ENCODE measurements at regions not wholly inside any gene's neighbourhood (a gene's known extent, or its start where the extent isn't known, plus 50 kb on each side); places are given as distances from the start of the nearest gene placed in this dataset.
"Not testable (repeated sequence)": the region's sequence is repeated elsewhere in the genome, so short reads cannot be mapped to it uniquely, and the experiment has no call there.

DNA sequence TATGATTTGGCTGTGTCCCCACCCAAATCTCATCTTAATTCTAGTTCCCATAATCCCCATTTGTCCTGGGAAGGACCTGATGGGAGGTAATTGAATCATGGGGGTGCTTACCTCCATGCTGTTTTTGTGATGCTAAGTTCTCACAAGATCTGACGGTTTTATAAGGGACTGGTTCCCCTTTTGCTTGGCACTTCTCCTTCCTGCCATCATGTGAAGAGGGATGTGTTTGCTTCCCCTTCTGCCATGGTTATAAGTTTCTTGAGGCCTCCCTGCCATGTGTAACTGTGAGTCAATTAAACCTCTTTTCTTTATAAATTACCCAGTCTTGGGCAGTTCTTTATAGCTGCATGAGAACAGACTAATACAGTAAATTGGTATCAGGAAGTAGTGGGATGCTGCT, 114.1 kb downstream of the ZNF648 start:
- no peak for DNase-seq

GRCh38 chr1:181936768-181937581, 124.5 kb downstream of the ZNF648 start:
- peak; percentile 90 for DNase-seq

DNA sequence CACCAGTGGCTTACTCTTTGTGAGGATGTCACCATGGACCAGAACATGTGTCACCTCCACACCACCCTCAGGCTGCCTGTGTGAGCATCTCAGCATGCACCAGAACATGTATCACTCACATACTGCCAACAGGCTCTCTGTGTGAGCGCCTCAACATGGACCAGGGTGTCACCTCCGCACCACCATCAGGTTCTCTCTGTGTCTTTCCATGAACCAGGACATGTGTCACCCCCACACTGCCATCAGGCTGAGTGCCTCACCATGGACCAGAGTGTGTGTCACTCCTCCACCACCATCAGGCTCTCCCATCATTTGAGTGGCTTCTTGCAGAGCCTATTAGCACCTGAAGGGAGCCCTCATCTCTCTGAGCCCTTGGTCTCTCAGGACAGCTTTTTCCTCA, 125.2 kb downstream of the ZNF648 start:
- DNase-seq = no peak

GRCh38 chr1:181931873-181932272, 129.6 kb downstream of the ZNF648 start:
- no peak for DNase-seq

DNA sequence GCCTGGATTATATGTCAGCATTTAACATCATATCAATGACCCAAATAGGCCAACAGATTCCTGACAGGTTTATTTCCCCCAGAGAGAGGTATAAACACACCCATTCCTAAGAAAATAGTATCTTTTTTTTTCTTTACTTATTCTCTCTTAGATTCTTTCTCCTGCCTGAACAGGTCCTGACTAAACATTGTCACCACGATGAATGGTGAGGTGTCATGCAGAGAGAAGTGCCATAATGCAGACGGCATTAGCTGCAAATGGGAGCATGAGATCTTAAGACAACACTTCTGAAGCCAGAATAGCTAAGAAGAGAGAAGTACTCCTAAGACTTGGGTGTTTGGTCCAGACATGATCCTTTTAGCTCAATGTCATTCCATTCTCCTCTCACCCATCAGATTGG, 131.3 kb downstream of the ZNF648 start:
- no peak for DNase-seq

GRCh38 chr1:181926697-181927096, 134.8 kb downstream of the ZNF648 start:
- DNase-seq = no peak

DNA sequence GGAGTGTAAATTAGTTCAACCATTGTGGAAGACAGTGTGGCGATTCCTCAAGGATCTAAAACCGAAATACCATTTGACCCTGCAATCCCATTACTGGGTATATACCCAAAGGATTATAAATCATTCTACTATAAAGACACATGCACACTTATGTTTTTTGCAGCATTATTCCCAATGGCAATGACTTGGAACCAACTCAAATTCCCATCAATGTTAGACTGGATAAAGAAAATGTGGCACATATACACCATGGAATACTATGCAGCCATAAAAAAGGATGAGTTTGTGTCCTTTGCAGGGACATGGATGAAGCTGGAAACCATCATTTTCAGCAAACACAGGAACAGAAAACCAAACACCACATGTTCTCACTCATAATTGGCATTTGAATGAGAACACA, 137.5 kb downstream of the ZNF648 start:
- not testable (repeated sequence) for DNase-seq

DNA sequence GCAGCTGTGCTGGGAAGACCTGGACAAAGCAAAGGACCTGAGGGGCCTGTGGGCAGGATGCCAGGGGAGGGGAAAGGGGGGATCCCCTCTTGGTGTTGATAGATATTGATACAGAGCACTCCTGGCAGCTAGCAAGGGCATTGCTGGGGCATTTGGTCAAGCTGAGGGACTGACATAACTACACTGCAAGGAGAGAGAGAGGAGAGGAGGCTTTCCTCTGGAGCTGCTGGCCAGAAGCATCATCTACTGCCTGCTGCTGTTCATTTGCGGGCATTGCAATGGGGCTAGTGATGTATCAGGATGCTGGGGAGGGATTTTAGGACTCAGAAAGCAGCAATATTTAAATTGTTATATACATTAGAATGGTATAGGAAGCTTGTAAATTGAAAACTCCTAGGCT, 142.0 kb downstream of the ZNF648 start:
- peak; percentile 35 for DNase-seq

DNA sequence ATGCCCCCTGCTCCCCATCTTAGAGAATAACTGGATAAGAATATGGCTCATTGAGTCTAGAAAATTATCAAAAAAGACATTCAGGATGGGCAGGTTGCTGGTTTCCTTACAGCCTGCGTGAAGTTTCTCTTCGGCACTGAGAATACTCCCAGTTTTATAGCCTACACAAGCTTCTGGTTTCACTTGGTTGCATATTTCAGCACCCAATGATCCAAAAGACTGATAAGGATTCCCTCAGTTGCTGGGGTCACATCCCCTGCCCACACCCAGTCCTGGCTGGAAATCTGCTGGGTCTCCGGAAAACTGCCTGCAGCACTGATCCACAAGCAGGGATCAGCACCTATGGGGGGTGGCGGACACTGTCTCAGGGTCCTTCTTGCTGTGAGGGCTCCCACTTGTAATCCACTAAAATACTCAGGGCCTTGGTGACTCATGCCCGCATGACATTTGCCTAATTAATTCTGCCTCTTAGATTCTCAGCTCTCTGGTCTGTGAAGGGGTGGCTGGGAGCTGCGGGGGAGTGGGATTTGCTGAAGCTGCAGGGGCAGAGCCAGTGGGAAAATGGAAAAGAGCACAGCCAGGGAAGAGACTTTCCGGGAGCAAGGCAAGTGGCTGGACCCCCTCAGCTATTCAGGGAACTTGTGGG, 142.5 kb downstream of the ZNF648 start:
- peak; percentile 58 for DNase-seq

- DNase-seq = no peak
These were observed 149.8 kb downstream of the ZNF648 start for GRCh38 chr1:181911715-181912114.

DNA sequence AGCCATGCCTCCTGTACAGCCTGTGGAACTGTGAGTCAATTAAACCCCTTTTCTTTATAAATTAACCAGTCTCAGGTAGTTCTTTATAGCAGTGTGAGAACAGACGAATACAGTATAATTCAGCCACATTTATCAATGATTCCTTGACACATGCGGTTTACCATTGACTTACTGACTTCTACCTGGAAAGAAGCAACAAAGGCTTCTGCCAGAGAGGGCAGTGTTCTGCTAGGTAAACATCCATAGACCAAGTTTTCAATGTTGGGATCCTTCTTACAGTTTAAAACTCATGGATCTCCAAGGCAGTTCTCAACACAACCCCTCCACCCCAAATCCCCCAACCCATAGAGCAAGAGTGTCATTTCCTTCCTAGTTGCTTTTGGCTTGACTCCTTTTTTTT, 150.6 kb downstream of the ZNF648 start:
- DNase-seq = peak; percentile 37

DNA sequence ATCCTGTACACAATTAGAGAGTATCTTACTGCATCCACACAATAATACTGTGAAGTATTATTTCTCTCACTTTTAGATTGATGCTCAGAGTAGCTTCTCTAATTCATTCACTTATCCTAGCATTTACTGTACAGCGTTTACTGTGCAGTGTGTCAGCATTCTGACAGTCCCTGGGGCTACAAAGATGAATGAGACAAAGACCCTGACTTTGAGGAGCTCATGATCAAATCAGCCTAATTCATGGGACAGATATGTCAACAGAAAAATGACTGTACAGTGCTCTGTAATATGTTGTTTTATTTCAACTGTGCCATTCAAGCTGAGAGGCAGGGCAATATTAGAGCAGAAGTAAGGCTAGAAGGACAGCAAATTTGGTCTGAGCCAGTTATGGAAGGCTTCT, 152.5 kb downstream of the ZNF648 start:
- no peak for DNase-seq

GRCh38 chr1:181906631-181907030, 154.9 kb downstream of the ZNF648 start:
- no peak for DNase-seq

GRCh38 chr1:181905944-181906597, 155.4 kb downstream of the ZNF648 start:
- DNase-seq = no peak

- DNase-seq = no peak
These were observed 162.7 kb downstream of the ZNF648 start for GRCh38 chr1:181898773-181899172.

GRCh38 chr1:181896824-181897223, 164.7 kb downstream of the ZNF648 start:
- no peak for DNase-seq

GRCh38 chr1:181894439-181894859, 167.1 kb downstream of the ZNF648 start:
- DNase-seq = no peak

DNA sequence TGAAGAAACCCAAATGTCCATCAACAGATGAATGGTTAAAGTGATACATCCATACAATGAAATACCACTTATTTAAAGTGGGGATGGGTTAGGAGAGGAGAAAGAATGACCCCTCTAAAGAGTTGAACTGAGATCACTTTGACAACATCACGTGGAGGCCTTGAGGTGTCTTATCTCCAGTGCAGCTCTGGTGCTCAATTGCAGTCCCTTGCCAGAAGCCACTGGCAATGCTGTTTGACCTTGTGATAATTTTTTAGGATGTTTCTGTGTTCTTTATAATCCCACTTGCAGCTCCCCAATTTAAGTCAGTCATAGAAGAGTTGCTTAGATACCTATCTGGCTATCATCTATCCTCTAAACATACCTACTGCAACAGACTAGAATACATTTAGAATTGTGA, 167.6 kb downstream of the ZNF648 start:
- DNase-seq = no peak

GRCh38 chr1:181893150-181893549, 168.4 kb downstream of the ZNF648 start:
- not testable (repeated sequence) for DNase-seq

DNA sequence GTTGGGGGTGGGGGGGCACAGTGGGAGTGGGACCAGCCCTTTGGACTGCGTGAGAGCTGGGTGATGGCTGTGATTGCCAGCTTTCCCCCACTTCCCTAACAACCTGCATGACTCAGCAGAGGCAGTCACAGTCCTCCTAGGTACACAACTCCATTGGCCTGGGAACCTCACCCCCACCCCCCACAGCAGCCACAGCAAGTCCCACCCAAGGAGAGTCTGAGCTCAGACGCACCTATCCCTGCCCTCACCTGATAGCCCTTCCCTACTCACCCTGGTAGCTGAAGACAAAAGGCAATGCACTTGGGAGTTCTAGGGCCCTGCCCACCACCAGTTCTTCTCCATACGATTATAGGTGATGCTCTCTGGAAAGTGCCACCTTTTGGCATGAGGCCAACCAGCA, 188.9 kb downstream of the ZNF648 start:
- DNase-seq = no peak

DNA sequence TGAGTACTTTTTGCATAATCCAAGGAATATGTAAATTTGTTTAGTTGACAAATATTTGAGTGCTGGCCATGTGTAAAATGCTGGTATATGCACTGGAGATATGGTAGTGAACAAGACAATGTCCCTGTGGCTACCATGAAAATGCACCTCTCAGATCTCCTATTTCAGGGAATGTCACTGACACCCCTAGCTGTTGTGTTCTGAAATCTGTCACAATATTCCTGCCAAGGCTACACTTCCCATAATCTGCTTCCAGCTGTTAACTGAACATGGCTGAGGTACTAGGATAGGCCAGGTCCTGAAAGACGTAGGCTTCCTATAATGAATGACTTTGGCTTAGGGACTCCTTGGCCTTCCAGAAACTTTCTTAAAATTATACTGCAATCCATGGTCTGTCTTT, 197.8 kb downstream of the ZNF648 start:
- no peak for DNase-seq

GRCh38 chr1:181863006-181863405, 198.5 kb downstream of the ZNF648 start:
- no peak for DNase-seq

DNA sequence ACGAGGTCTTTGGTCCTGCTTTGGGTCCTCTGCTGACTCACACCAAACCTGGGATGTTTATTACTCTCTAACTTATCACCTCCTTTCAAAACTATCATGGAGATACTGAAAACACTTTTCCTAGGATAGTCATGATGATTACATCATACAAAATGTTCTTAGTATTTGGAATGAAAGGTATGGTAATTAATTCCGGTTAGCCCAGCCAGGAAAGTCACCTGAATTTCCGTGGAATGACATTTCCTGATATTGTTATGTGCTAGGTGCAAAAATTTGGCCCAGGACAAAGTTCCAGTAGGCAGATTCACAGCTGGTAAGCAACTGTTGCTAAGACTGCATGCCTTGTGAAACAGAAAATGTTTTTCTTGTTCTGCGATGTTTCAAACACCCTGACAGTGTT, 203.4 kb downstream of the ZNF648 start:
- no peak for DNase-seq

Measured in NCI-H82 (cell line).